Ecto neural progenitor cell (in vitro differentiated cells): ENCODE measurements at regions not wholly inside any gene's neighbourhood (a gene's known extent, or its start where the extent isn't known, plus 50 kb on each side); places are given as distances from the start of the nearest gene placed in this dataset.

Experiments
- DNase-seq: peaks from one replicate; pipeline ENCODE4 v3.0.0-alpha.2; 2018; ENCODE audit warnings: low spot score

- no peak for DNase-seq
Measured at GRCh38 chr1:88063605-88064004, 620.5 kb upstream of the PKN2 start.

GRCh38 chr1:88068407-88068960, 615.6 kb upstream of the PKN2 start:
- DNase-seq, result no peak

GRCh38 chr1:88070956-88071355, 613.1 kb upstream of the PKN2 start:
- DNase-seq, result no peak

GRCh38 chr1:88074661-88075060, 609.4 kb upstream of the PKN2 start:
- no peak for DNase-seq

GRCh38 chr1:88075813-88076212, 608.3 kb upstream of the PKN2 start:
- DNase-seq, result no peak

- DNase-seq, result peak; percentile 49
Measured at GRCh38 chr1:88079036-88079435, 605.0 kb upstream of the PKN2 start.

DNA sequence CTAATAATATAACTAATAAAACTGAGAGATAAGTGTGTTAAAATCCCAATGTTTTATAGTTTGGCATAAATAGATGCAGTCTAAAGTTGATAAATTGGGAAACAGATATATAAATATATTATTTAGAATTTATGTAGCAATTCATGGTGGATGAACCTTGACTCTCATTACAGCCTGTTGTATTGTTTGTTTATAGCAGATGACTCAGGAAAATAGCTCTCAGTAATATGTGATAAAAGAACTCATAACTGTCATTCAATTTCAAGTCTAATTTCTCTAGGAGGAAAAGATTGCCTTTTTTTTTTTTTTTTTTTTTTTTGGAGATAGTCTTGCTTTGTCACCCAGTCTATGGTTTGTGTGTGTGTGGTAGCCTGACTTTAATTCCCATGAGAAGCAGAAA, 603.2 kb upstream of the PKN2 start:
- DNase-seq, result no peak

DNA sequence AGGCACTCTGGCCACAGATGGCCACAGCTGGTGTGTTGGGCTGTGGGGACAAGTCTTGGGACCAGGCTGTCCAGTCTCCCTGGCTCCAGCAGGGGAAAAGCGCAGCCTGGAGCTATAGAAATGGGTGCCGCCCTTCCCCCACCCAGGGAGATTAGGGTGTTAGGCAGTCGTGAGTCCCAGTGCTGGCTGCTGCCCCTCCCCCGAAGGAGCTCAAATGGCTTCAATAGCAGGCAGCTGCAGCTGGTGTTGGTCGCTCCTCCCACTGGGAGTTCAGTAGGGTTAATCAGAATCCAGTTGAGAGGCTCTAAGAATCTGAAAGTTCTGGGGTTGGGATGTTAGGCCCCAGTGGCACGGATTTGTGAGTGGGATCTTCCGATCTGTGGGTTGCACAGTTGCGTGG, 595.6 kb upstream of the PKN2 start:
- no peak for DNase-seq

GRCh38 chr1:88089961-88090360, 594.1 kb upstream of the PKN2 start:
- no peak for DNase-seq

DNA sequence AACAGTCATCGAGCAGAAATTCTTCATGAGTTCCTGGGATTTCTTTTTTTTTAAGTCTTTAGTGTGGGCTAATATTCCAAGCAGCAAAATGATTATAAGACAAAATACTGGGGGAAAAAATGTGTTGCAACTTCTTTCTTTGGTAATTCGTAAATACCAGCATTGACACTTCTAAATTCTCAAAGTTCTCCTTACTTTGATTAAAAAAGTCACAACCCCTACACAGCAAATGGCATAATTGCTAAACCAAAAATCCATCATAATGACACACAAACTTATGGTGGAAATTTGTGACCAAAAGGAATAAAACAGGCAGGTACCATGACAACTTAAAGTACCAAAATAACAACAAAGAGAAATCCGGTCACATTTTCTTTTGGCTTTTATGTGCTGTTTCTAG, 585.2 kb upstream of the PKN2 start:
- DNase-seq, result no peak

DNA sequence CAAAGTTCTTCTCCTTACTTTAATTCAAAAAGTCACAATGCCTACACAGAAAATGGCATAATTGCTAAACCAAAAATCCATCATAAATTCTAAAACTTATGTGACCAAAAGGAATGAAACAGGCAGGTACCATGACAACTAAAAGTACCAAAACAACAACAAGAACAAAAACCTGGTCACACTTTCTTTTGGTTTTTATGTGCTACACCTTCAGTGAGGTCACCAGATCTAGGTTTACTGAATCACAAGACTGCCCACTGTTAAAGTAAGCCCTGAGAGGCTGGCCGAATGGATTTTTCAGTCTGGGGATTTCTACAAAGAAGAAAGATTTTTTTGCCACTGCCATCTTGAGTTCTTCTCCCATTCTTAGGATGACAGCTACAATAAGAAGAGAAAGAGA, 583.0 kb upstream of the PKN2 start:
- DNase-seq, result no peak

DNA sequence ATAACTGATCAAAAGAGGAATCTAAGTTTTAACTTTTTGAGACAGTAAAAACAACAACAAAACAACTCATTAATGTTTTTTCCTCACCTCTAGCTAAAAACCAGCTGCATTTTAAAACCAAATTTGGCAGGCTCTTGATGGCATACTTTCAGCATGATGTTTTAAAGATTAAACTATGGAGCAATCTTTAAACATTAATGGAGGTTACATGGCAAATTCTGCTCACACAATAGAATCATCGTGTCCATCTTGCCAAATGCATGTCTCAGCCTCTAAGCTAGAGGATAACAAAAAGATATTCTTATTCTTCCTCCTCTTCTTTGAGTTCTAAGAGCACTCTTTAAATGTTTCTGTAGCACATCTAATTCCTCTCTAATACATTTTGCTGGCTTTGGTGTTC, 579.8 kb upstream of the PKN2 start:
- DNase-seq, result no peak

DNA sequence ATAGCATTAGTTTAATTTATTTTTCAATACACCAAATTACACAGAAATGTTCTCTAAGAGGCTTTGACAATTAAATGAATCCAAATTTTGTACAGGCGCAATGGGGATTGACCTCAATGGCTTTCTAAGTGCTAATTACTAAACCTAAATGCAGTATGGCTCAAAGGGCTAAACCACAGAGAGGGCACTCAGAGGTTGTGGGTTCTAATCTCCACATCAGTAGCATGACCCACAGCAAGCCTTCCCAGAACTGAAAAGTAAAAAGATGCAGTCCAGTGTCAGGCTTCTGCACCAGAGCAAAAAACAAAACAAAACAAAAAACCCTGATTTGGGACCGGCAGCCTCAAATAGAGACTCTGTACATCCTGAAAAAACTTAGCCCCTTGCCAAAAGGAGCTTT, 579.2 kb upstream of the PKN2 start:
- no peak for DNase-seq

DNA sequence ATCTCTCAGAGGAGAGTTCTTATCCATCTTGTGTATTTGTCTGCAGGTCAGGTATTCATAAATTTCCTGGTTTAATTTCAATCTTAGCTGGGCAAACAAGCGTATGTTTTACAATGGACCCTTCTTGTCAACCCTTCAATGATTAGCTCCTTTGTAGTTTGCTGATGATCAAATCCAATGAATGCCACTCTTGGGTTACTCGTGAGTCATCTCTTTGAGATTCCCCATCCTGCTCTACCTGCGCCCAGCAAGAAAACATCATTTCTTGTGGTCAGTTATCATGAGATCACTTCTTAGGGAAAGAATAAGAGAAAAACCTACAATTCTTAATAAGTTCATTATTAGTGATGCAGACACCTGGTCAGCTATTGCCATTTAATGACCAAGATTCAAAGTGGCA, 572.3 kb upstream of the PKN2 start:
- no peak for DNase-seq

GRCh38 chr1:88117597-88117996, 566.5 kb upstream of the PKN2 start:
- DNase-seq, result no peak

DNA sequence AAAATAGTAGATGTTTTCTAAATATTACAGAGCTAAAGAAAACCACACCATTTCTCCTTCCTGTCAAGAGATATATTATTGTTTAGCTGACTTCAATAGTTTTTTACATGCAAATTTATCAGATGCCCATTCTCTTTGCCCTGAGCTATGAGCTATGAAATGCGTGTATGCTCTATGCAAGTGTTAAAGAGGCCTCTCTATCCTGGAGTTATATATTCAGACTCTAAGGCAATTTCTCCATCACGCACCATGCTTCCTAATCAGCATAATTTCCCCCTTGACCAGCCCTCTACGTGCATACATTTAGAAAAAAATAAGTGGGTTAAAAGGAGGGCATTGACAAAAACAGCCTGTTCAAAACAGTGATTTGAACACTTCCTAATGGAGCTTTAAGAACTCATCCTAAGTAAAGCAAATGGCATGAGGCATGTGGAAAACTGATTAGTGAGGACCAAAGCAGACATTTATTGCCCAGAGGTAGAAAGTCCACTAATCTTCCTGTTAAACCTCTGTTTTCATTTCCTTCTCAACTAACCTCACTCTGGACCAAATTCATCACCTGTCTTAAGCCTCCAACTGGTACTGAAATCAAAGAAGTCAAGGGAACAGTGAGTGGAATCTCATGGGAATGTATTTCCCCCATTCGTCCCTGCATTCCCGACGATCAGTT, 565.8 kb upstream of the PKN2 start:
- no peak for DNase-seq

DNA sequence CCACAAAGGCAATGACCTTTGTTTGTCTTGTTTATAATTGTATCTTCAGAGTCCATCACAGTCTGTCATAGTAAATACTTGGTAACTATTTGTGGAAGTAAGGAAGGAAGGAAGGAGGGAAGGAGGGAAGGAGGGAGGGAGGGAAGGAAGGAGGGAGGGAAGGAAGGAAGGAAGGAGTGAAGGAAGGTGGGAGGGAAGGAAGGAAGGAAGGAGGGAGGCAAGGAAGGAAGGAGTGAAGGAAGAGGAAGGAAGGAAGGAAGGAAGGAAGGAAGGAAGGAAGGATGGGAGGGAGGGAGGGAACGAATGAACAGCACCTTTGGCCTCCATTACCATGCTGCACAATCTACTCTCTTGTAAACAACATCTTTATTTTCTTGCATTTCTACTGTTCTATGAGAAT, 559.5 kb upstream of the PKN2 start:
- no peak for DNase-seq

DNA sequence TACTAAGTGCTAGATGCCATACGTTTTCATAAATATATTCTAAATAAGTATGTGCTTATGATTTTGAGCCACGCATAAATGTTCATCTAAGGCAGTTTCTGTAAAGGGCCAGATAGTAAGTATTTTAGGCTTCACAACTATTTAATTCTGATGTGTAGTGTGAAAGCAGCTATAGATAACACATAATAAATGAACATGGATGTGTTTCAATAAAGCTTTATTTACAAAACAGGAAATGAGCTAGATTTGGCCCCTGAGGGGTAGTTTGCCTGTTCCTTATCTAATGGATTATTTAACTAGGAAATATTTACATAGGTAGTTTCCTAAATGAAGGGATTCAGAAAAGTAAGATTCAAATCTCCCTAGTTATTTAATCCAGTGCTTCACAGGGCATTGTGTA, 557.6 kb upstream of the PKN2 start:
- DNase-seq, result no peak

GRCh38 chr1:88133991-88134390, 550.1 kb upstream of the PKN2 start:
- DNase-seq, result no peak

GRCh38 chr1:88134983-88135921, 548.8 kb upstream of the PKN2 start:
- no peak for DNase-seq

- DNase-seq, result no peak
Measured at GRCh38 chr1:88139633-88140032, 544.4 kb upstream of the PKN2 start.

DNA sequence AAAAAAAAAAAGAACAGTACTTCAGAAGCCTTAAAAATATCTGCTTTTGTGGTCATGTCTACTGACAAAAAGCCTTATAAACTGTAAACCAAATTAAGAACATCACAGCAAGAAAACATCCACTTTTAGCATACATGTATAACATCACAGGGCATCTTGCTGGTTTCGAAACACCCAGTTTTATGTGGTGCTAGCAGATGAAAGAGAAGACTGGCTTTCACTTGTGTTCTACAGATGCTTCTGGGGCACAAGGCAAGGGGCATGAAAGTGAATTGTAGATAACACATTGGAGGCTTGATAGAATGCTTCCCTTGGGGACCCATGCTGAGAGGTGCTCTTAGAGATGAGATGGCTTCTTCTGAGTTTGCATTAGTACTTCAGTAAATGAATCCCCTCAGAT, 543.7 kb upstream of the PKN2 start:
- no peak for DNase-seq

DNA sequence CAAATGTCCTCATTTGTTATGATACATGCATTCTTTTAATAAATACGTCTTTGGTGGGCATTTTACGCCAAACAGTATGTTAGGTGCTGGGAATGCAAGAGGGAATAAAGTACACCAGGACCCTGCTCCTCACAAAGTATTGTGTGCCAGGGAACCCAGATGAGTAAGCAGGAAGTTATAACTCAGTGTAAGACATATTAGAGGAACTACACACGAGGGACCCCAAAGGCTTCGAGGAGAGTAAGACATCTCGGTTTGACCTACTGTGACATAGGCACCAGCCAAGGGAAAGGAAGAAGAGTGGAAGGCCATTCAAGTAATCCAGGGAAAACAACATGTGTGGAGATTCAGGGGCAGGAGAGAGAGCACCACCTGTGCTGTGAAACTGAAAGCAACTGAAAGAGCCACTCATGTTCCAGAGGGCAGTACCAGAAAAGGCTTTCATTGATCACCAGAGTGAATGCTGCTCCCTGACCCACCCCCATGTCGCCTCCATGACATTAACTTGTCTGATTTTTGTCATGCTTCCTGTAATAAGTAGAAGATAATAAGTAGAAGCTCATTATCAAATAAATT, 542.5 kb upstream of the PKN2 start:
- no peak for DNase-seq
